Dermis microvascular lymphatic vessel endothelial cell (primary cell): ENCODE measurements at regions not wholly inside any gene's neighbourhood (a gene's known extent, or its start where the extent isn't known, plus 50 kb on each side); places are given as distances from the start of the nearest gene placed in this dataset.
"Not testable (repeated sequence)": the region's sequence is repeated elsewhere in the genome, so short reads cannot be mapped to it uniquely, and the experiment has no call there.

Experiments
- DNase-seq, 2 donors: peaks; one replicate each; pipeline versions ENCODE4 v3.0.0 to v3.0.0-alpha.2; 2010; ENCODE audit warnings: low read depth in 2 of 2

DNA sequence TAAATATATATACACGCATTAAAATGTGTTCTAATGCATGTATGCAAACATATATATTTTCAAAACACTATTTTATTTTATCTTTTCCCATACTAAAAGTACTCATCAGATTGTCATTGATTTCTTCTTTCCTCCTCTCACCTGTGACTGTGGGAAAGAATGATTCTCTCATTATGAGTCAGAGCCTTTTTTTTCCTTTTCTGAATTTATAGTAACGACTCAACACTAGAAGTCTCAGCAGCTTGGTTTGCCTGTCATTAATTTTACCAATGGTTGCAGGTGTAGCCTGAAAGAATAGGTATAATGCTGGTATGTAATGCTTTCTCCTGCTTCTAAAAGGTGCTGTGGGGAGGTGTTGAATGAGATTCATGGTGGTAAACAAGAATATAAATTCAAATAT is 328.7 kb downstream of the UTRN start:
- DNase-seq: no peak

DNA sequence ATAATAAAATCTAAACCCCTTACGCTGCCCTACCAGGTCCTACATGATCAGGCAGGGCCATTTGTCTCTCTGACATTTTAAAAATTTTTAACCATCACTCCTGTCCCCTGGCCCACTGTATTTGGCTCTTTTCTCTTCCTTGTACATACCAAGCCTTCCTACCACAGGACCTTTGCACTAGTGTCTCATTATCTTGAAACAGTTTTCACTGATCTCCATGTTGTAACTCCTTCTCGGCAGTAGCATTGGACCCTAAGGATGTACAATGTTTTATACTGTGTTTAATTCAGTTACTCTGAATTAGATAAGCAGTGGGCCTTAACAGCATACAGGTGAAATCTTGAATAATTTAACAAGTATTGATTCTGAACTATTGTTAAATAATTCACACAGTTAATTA is 330.7 kb downstream of the UTRN start:
- DNase-seq: no peak

GRCh38 chr6:144617191-144617590 is 332.1 kb downstream of the UTRN start:
- DNase-seq: no peak

GRCh38 chr6:144617708-144618107 is 332.6 kb downstream of the UTRN start:
- DNase-seq: no peak

DNA sequence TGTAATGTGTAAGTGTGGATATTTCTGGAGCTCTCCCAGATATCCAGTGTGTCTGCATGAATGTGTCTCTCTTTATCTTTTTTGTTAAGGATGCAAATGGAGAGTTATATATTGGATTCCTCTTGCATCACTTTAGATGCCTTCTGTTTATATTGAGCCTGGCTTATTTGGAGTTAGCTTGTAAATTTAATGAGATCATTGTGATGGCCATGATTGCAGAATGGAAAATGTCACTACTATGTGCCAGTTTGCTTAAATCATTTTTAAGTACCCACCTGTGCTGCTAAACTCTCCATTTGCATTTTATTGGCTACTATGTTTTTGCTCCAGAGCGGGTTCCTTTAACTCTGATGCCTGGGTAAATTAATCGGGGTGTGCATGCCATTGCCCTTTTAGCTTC is 334.8 kb downstream of the UTRN start:
- DNase-seq: no peak

DNA sequence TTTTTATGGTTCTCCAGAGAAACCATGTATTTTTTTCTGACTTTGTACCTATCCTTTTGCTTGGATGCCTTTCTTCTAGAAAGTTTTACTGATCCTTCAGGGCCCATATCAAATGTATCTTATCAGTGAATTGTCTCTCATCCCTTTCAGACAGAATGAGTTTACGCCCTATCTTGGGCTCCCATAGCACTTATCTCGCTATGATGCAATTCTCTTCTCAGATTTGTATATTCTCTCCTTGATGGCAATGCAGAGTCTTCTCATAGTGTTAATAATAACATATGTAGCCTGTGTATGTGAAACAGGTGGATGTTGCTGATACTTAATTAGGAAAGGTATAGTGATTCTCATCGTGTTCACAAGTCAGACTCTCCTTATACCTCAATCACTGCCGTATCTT is 336.2 kb downstream of the UTRN start:
- no peak for DNase-seq

DNA sequence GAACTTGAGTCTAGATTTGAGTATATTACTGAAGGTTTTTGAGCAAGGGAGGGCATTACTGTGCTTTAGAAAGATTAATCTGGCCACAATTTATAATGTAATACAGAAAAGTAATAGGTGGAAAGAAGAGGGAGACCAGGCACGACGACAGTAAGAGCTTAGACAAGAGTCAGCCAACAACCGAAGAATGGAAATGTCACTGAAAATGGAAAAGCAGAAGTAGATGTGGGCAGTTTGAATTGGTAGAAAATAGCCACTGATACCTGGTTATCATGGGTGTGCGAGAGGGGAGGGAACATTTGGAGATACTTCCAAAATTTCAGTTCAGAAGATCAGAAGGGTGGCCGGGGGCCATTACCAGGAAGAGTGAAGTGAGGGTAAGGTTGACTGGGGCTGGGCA is 339.1 kb downstream of the UTRN start:
- DNase-seq: no peak

- DNase-seq: no peak
Measured at GRCh38 chr6:144624716-144625115, 339.6 kb downstream of the UTRN start.

- no peak for DNase-seq
Measured at GRCh38 chr6:144630857-144631256, 345.7 kb downstream of the UTRN start.

DNA sequence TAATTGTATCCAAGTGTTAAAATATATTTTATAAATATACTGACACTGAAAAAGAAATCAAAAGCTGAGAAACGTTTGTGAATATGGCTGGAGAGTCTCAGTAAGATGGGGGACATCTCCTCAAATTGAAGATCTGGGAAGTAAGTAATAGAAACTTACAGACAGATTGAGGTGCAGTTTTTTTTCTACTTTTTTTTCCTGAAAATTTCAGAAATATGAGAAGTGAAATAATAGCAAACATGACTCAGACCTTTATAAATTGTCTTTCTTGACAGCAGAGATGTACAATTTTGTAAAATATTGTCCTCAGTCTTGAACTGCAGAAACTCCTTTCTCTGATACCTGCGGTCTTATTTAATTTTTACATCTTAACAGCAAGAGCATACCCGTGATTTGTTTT is 347.1 kb downstream of the UTRN start:
- no peak for DNase-seq

DNA sequence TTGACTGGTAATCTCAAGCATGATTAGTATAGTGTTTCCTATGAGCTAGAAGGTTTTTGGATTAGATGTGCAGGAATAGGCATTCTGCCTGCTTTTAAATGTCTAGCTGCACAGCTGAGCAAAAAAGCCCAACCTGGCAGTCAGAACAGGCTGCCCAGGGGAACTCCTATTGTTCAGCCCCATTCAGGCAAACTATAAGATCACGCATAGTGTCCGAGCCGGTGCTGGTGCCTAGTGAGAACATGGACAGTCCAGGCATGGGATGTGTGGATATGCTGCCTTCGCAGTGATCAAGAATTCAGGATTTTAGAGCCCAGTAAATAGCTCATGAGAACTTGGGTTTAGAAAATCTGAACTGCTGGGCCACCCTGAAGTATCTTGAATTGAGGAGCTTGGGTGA is 348.8 kb downstream of the UTRN start:
- no peak for DNase-seq

- DNase-seq: no peak
Measured at GRCh38 chr6:144634371-144634770, 349.2 kb downstream of the UTRN start.

DNA sequence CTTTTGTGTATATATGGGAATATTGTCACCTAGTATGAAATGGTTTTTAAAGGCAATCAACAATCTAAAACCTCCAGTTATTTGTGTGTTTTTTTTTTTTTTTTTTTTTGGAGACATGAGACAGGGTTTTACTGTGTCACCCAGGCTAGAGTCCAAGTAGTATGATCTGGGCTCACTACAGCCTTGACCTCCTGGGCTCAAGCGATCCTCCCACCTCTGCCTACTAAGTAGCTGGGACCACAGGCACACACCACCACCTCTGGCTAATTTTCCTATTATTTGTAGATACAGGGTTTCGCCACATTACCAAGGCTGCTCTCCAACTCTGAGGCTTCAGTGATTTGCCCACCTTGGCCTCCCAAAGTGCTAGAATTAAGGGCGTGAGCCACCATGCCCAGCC is 349.9 kb downstream of the UTRN start:
- no peak for DNase-seq

GRCh38 chr6:144636025-144636424 is 350.9 kb downstream of the UTRN start:
- not testable (repeated sequence) for DNase-seq

- DNase-seq: no peak
Measured at GRCh38 chr6:144637541-144637940, 352.4 kb downstream of the UTRN start.

DNA sequence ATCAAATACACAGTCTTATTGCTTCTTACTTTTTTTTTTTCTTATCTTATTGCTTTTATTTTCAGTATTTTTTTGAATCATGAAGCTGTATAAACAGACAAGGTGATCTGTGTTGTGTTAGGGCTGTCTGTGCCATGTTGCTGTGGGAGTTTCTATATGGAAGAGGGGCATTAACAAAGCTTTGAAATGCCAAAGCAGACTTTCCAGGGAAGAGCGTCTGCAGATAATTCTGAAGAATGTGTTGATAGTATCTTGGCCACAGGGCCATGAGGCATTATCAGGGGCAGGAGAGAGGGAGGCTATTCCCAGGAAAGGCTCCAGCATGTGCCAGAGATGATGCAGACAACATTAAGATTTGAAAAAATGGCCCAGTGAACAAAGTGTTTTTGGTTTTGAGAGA is 354.5 kb downstream of the UTRN start:
- no peak for DNase-seq

- no peak for DNase-seq
Measured at GRCh38 chr6:144641286-144641685, 356.2 kb downstream of the UTRN start.

DNA sequence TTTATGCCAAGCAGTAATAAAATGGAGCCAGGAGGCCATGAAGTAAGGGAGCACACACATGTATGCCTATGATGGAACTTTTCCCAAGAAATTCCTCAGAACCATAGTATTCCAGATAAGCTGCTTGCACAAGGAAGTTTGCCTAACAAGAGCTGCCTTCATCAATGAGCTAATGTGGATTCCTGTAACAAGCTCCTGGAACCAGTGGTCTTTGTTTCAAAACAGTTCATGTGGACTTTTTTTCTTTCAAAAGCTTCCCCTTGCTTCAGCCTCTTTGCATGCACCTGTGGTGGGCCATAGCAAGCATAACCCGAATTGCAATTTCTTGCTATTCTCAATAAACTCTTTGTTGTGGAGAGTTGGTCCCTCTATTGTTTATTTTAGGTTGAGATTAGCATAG is 359.6 kb downstream of the UTRN start:
- DNase-seq: no peak

DNA sequence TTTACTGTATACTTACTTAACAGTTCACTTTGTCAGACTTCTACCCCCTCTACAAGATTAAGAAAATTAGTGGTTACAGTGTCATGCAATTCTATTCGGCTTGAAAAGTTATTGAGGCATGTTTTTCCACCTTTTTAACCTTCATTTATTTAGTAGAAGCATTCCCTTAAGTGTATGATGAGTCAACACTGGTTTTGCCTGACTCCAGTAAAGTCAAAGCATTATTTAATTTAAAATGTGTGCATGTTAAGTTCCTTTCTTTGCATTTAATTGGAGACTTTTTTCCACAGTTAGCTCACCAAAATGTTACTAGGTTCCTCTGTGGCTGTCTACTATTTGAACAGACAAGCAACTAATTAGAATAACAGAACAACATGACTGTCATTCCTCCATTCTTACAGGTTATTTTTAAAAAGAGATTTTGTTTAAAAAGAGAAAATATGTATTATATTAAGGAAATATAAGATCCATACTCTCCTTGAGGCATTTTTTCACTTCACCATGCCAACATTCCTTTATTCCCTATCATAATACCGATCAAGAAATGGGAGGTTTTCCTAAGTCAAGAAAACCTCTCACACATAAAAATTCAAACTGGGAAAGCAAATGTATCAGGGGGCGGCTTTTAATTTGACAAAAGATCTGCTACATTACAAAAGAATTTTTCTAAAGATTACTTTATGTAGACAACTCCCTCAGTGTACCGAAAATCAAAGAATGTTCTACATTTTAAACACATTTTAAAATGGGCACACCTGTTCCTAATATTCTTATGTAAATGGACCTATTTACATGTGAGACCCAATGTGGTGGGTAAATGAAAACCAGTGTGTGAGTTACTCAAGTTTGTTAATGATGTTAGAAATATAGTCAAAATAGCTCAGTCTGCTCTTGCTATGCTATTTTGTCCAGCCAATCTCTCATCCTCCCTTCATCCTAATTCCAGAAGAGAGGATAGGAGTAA is 361.2 kb downstream of the UTRN start:
- DNase-seq: no peak

GRCh38 chr6:144647406-144647964 is 362.4 kb downstream of the UTRN start:
- DNase-seq: no peak

DNA sequence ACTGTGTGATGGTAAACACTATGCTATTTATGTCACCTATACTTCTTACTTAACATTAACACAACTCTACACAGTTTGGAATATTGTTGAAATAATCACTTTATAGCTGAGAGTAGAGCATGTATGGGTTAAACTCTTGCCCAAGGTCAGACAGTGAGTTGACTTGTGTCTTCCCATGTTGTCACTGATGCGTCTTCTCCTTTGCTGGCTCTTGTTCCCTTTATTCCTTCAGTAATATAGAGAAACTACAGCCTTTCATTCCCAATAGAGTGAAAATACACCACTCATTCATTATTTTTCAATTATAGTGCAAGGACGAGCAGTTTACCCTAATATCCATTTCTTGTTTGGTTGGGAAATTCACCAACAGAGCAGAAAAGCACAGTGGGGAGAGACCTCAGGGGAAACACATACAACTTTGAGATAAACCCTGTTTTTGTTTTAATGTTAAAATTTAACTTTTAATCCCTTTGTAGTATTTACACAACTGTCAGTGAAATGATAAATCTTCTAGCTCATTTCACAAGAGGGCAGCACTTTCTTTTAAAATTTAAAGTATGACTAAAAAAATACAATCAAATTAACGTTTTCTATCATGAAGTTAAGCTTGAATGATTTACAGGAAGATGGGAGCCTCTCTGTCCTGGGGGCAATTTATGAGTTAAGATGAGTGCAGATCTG is 363.0 kb downstream of the UTRN start:
- no peak for DNase-seq

GRCh38 chr6:144649085-144649484 is 363.9 kb downstream of the UTRN start:
- DNase-seq: no peak

- DNase-seq: no peak
Measured at GRCh38 chr6:144651234-144651633, 366.1 kb downstream of the UTRN start.
